HS-5 (cell line): ENCODE measurements at regions not wholly inside any gene's neighbourhood (a gene's known extent, or its start where the extent isn't known, plus 50 kb on each side); places are given as distances from the start of the nearest gene placed in this dataset.

Source experiments
- DNase-seq: peaks from one replicate; pipeline ENCODE4 v3.0.0-alpha.2; 2012; ENCODE audit warnings: low read depth

- no peak for DNase-seq
Measured at GRCh38 chr6:56377295-56377694, 129.9 kb upstream of the COL21A1 start.

DNA sequence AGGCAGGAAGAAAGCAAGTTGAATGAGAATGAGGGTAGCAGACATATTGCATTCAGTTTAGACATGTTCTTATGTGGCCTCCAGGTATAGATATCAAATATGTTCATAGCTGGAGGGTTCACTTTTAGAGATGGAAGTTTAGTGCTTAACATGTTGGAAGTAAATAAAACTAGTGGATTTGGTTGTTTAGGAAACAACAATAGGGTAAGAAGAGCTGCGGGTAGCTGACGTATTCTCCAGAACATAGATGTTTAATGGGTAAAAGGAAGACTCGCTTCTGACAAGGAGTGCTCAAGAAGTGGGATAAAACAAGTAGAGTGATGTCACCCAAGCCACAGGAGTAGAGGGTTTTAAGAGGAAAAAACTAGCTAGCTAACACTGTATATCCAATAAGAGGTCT lies 128.4 kb upstream of the COL21A1 start:
- no peak for DNase-seq

DNA sequence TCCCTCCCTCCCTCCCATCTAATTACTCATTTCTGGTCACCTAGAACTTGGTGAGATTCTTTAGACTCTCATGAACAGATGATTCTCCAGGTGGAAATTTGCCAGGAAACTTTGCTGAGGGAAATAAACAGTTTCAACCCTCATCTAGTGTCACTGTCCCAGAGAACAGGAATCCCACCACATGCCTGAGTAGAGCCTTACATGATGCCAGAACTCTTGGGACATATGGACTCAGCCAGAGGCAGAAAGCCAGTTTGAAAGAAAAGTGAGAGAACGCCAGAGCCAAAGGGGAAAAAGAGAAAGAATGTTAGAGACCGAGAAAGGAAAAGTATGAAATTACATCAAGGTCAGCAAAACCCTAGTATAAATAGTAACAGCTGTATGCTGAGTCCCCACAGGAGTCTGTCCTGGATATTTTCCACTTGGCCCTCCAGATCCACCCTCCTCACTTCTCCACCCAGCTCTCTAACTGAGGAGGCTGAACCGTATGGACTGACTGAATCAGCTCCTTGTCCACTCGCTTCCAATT lies 127.5 kb upstream of the COL21A1 start:
- DNase-seq = no peak

- no peak for DNase-seq
Measured at GRCh38 chr6:56372406-56372995, 125.1 kb upstream of the COL21A1 start.

- peak; percentile 86 for DNase-seq
Measured at GRCh38 chr6:56370561-56371211, 123.3 kb upstream of the COL21A1 start.

- DNase-seq = no peak
Measured at GRCh38 chr6:56370127-56370540, 122.8 kb upstream of the COL21A1 start.

DNA sequence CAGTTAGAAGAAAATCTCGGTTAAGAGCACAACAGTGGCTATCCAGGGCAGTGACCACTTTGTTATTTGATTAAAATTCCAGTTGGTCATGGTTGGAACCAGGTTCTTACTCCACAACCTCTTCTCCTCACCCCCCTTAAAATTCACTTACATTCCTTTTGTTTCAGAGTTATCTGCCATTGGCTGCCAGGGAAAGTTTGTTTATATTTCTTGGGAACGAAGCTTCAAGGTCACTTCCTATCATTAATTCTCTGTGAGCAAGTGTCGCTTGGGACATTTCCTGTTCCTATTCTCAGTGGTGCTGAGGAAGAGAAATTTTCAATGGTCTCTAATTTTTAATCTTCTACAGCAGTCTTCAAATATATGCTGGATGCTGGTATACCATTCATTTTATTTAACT lies 121.1 kb upstream of the COL21A1 start:
- no peak for DNase-seq

- DNase-seq = no peak
Measured at GRCh38 chr6:56366141-56366852, 118.9 kb upstream of the COL21A1 start.

- no peak for DNase-seq
Measured at GRCh38 chr6:56364827-56365339, 117.5 kb upstream of the COL21A1 start.

DNA sequence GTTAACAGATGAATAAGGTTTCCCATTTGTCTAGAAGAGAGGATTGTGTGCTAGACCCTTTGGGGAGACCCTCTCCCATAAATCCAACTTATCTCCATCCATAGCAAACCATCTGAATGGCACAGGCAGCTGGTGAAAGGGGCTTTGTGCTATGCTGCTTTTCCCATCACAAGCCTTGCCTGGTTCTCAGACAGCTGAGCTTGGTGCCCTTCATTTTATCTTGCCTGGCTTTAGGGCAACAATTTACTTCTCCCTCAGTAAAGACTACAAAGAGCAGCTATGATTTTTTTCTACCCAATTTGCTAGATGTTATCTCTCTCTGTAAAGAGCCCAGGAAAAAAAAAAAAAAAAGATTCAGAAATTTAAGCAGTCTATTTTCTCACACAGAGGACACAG lies 117.0 kb upstream of the COL21A1 start:
- no peak for DNase-seq

GRCh38 chr6:56363796-56364430 lies 116.5 kb upstream of the COL21A1 start:
- no peak for DNase-seq

DNA sequence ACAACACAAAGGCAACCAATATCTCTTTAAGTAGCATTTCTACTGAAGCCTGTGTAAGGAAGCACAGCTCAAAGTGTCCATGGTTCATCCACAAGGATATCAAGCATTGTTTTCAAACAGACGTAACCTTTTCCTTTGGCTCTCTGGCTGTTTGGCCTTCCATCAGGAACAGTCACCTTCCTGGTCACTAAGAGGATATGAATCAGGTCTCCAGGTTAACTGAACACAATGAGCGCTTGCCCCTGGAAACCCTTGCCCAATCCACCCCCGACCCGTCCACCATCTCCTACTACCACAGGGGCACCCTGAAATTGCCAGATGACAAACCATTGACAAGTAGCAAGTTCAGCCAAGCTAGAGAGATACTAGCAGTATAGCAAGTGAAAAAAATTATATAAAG lies 114.4 kb upstream of the COL21A1 start:
- no peak for DNase-seq

GRCh38 chr6:56359201-56359899 lies 112.0 kb upstream of the COL21A1 start:
- no peak for DNase-seq

- DNase-seq = no peak
Measured at GRCh38 chr6:56357616-56358373, 110.4 kb upstream of the COL21A1 start.

DNA sequence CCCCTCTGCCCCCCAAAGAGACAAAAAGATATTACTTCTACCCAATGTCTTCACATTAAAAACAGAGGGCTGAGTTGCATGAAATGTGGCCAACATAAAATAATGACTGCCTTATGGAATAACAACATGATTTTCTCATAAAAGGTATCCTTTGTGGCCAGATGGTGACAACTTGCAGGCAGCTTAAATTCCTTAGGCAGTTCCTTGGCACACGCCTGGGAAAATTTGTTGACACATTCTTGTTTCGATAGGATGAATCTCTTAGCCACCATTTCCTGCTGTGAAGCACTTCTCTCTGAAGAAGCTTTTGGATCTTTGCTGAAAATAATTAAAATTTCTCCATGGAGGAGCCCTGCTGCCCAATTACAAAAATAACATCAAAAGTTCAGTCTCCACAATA lies 109.0 kb upstream of the COL21A1 start:
- DNase-seq = no peak

GRCh38 chr6:56353860-56354259 lies 106.5 kb upstream of the COL21A1 start:
- DNase-seq = no peak

- DNase-seq = no peak
Measured at GRCh38 chr6:56350628-56351260, 103.4 kb upstream of the COL21A1 start.

GRCh38 chr6:56349194-56349593 lies 101.8 kb upstream of the COL21A1 start:
- no peak for DNase-seq

DNA sequence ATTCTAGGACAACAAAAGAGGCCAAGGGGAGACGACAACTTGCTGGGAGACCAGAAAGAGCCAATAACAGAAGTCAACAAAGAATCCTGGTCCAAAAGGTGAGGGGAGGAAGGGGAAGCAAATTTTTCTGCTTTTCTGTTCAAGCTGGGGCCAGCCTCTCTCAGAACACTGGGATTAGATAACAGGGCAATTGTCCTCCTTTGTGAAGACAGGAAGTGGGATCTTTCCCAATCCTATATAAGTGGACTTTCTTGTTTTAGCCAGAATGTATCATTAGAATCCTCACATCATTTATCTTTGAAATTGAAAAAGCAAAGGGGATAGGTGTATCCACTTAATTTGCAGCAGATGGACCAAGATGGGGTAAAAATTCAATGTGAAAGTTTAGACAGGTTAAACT lies 101.2 kb upstream of the COL21A1 start:
- no peak for DNase-seq

GRCh38 chr6:56347526-56347925 lies 100.1 kb upstream of the COL21A1 start:
- no peak for DNase-seq

GRCh38 chr6:56346958-56347357 lies 99.6 kb upstream of the COL21A1 start:
- no peak for DNase-seq
